Lower lobe of right lung (tissue), 2 donors: ENCODE measurements at regions not wholly inside any gene's neighbourhood (a gene's known extent, or its start where the extent isn't known, plus 50 kb on each side); places are given as distances from the start of the nearest gene placed in this dataset.

Source experiments
- ATAC-seq, 2 donors: fragments of 200-7000 bp; cut with Tn5 transposase; one replicate each; pipeline ENCODE4 v1.9.1; 2020 to 2022; ENCODE audit warnings: mild to moderate bottlenecking in 2 of 2, moderate library complexity in 2 of 2
- DNase-seq: peaks from one replicate; pipeline ENCODE4 v3.0.0-alpha.2; 2020
- H3K27ac ChIP-seq: fragments of 200-600 bp; one replicate; pipeline ENCODE4 v1.8.0; 2022
- H3K27me3 ChIP-seq: fragments of 200-600 bp; one replicate; pipeline ENCODE4 v1.8.0; 2022; ENCODE audit warnings: low read depth
- H3K36me3 ChIP-seq: fragments of 200-600 bp; one replicate; pipeline ENCODE4 v1.8.0; 2022; ENCODE audit warnings: mild to moderate bottlenecking
- H3K4me1 ChIP-seq: fragments of 200-600 bp; one replicate; pipeline ENCODE4 v1.8.0; 2022
- H3K4me3 ChIP-seq: fragments of 200-600 bp; one replicate; pipeline ENCODE4 v1.8.0; 2022; ENCODE audit warnings: mild to moderate bottlenecking
- H3K9me3 ChIP-seq: fragments of 200-600 bp; one replicate; pipeline ENCODE4 v1.8.0; 2022
- intact Hi-C: fragments of 100-400 bp; cut with DNase I; formaldehyde crosslinking; loops from one replicate; pipeline ENCODE4 v1.11.0; 2022
- TF ChIP-seq, protein P1 (sequence below): fragments of 200-600 bp; IDR thresholded peaks from one replicate; pipeline ENCODE4 v1.8.0; 2022; ENCODE audit warnings: antibody characterized with exemption, mild to moderate bottlenecking
- donor health status: DM: no; HTN: yes; CAD: no; lungs with severe emphysema.

GRCh38 chr15:80308002-80308401, 56.0 kb upstream of the CTXND1 start:
- TF ChIP-seq, protein P1, sequence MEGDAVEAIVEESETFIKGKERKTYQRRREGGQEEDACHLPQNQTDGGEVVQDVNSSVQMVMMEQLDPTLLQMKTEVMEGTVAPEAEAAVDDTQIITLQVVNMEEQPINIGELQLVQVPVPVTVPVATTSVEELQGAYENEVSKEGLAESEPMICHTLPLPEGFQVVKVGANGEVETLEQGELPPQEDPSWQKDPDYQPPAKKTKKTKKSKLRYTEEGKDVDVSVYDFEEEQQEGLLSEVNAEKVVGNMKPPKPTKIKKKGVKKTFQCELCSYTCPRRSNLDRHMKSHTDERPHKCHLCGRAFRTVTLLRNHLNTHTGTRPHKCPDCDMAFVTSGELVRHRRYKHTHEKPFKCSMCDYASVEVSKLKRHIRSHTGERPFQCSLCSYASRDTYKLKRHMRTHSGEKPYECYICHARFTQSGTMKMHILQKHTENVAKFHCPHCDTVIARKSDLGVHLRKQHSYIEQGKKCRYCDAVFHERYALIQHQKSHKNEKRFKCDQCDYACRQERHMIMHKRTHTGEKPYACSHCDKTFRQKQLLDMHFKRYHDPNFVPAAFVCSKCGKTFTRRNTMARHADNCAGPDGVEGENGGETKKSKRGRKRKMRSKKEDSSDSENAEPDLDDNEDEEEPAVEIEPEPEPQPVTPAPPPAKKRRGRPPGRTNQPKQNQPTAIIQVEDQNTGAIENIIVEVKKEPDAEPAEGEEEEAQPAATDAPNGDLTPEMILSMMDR, result no peak
- intact Hi-C loops, result no loop called here
- H3K27me3 ChIP-seq, result peaks cover 14% of the 10 kb centered on the region
- H3K27ac ChIP-seq, result no peak overlapping the region
- no peak overlapping the region for H3K4me3 ChIP-seq
- no peaks in the 10 kb centered on the region for H3K4me1 ChIP-seq
- DNase-seq (no peak), ATAC-seq (no peak)
- no peaks in the 10 kb centered on the region for H3K36me3 ChIP-seq
- H3K9me3 ChIP-seq, result no peaks in the 10 kb centered on the region

DNA sequence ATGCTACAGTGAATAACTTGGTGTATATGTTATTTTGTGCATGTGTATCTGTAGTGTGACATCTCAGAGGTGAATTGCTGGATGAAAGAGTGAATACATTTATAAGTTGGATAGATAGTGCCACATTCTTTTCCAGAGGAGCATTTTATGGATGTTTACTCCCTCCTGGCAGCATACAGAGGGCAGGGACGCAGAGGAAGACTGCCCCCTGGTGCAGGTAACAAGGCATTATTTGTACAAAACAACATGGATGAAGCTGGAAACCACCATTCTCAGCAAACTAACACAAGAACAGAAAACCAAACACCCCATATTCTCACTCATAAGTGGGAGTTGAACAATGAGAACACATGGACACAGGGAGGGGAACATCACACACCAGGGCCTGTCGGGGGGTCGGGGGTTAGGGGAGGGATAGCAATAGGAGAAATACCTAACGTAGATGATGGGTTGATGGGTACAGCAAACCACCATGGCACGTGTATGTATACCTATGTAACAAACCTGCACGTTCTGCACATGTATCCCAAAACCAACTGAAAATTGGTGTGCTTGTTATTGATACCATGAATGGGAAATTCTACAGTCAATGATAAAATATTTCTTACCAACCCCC, 57.9 kb upstream of the CTXND1 start:
- no peak overlapping the region for H3K4me3 ChIP-seq
- H3K4me1 ChIP-seq, result no peaks in the 10 kb centered on the region
- H3K27ac ChIP-seq, result no peak overlapping the region
- no peak for DNase-seq
- ATAC-seq, result no peak
- peaks cover 14% of the 10 kb centered on the region for H3K27me3 ChIP-seq
- H3K36me3 ChIP-seq, result no peaks in the 10 kb centered on the region
- H3K9me3 ChIP-seq, result no peaks in the 10 kb centered on the region
- intact Hi-C loops, result no loop called here
- TF ChIP-seq, protein P1, result peak; percentile 38

DNA sequence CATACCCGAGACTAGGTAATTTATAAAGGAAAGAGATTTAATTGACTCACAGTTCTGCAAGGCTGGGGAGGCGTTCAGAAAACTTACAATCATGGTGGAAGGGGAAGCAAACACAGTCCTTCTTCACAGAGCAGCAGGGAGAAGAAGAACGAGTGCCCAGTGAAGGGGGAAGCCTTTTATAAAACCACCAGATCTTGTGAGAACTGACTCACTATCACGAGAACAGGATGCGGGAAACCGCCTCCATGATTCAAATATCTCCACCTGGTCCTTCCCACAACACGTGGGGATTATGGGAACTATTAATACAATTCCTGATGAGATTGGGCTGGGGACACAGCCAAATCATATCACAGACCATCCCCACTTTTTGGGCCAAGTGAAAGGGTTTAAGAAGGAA, 58.8 kb upstream of the CTXND1 start:
- DNase-seq, result no peak
- intact Hi-C loops, result no loop called here

DNA sequence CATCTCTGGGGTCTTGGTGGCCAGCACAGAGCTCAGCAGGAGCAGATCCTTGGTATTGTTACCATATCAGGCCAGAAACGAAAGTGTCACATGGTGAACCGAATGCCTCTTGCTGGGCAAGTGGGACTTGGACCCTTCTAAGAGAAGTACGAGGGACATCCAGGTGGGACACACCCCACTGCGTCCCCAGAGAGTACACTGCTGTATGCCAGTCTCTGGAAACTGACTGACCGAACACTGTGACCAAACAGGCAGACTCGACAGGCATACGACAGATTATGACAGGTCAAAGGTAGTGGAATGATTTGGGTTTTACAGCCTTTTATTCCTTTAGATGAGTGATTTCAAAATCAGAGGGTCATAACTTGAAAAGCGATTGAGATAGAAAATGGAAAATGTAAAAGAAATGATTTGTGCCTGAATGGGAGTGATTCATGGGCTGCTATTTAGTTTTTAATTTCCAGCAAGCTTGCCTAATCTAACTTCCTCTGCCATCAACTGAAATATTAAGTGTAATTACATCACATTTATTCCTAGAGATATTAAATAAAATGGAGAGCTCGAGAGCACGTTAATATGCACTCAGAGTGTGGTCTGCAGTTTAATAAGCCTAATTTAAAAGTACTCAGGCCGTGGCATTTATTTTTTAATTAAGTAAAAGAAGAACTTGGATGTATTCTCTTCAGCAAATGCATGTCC, 63.4 kb upstream of the CTXND1 start:
- DNase-seq (no peak), ATAC-seq (no peak)
- Histone ChIP-seq H3K9me3 (no peaks in the 10 kb centered on the region), H3K36me3 (no peaks in the 10 kb centered on the region), H3K27ac (no peak overlapping the region), H3K4me3 (no peak overlapping the region), H3K4me1 (no peaks in the 10 kb centered on the region), H3K27me3 (no peaks in the 10 kb centered on the region)
- TF ChIP-seq, protein P1, result no peak
- intact Hi-C loops, result no loop called here

More for the DNA sequence above, 58.8 kb upstream of the CTXND1 start:
- Histone ChIP-seq H3K27ac (no peak overlapping the region), H3K4me3 (no peak overlapping the region), H3K4me1 (no peaks in the 10 kb centered on the region), H3K9me3 (no peaks in the 10 kb centered on the region), H3K36me3 (no peaks in the 10 kb centered on the region), H3K27me3 (peaks cover 14% of the 10 kb centered on the region)
- no peak for ATAC-seq
- TF ChIP-seq, protein P1, result no peak

GRCh38 chr15:80317389-80318182, 65.6 kb upstream of the CTXND1 start:
- TF ChIP-seq, protein P1, result no peak
- no peaks in the 10 kb centered on the region for H3K9me3 ChIP-seq
- H3K36me3 ChIP-seq, result no peaks in the 10 kb centered on the region
- intact Hi-C loops, result no loop called here
- no peak overlapping the region for H3K4me3 ChIP-seq
- H3K27me3 ChIP-seq, result no peaks in the 10 kb centered on the region
- DNase-seq, result no peak
- H3K27ac ChIP-seq, result no peak overlapping the region
- ATAC-seq, result peak; percentile 65 to 80
- no peaks in the 10 kb centered on the region for H3K4me1 ChIP-seq
